H1 (cell line): ENCODE measurements at regions not wholly inside any gene's neighbourhood (a gene's known extent, or its start where the extent isn't known, plus 50 kb on each side); places are given as distances from the start of the nearest gene placed in this dataset.

Experiments used
- CTCF ChIA-PET: fragments of 300-600 bp; sonication (Branson Sonifier 250); formaldehyde crosslinking; loops from one replicate; lab custom pipeline; 2021; ENCODE audit not compliant: partially characterized antibody; lab: Charles Lee
- POLR2A ChIA-PET: fragments of 300-600 bp; sonication (Branson Sonifier 250); formaldehyde crosslinking; loops from one replicate; lab custom pipeline; 2021; ENCODE audit warnings: inconsistent platforms; ENCODE audit not compliant: partially characterized antibody; lab: Charles Lee
- DNase-seq, 2 experiments: peaks; one replicate each; pipeline versions ENCODE4 v3.0.0 to v3.0.0-alpha.2; 2010 to 2022; ENCODE audit warnings: low spot score in 2 of 2, low read depth in 1 of 2, mixed read lengths in 1 of 2
- FAIRE-seq: peaks from 2 replicates; lab custom pipeline; 2011; peaks lifted over from hg19 to GRCh38; lab: Jason Lieb, UNC
- H2AFZ ChIP-seq: 2 replicates; pipeline ENCODE4 v1.8.1; 2012; ENCODE audit warnings: low read length, inconsistent platforms
- H2AK5ac ChIP-seq: 2 replicates; pipeline ENCODE4 v1.6.1; 2013; ENCODE audit warnings: low read depth, low read length
- H2BK120ac ChIP-seq: replicated peaks from 2 replicates; pipeline ENCODE3; 2013; ENCODE audit warnings: low read depth, low read length, inconsistent platforms
- H2BK12ac ChIP-seq: 2 replicates; pipeline ENCODE4 v1.6.1; 2013; ENCODE audit warnings: low read depth, low read length
- H2BK15ac ChIP-seq: 2 replicates; pipeline ENCODE4 v1.6.1; 2013; ENCODE audit warnings: low read length
- H2BK20ac ChIP-seq: 2 replicates; pipeline ENCODE4 v1.6.1; 2013; ENCODE audit warnings: low read length
- H2BK5ac ChIP-seq: 2 replicates; pipeline ENCODE4 v1.6.1; 2013; ENCODE audit warnings: low read depth, low read length
- H3K14ac ChIP-seq: 2 replicates; pipeline ENCODE4 v1.6.1; 2013; ENCODE audit warnings: inconsistent platforms; ENCODE audit not compliant: insufficient read length
- H3K18ac ChIP-seq: 2 replicates; pipeline ENCODE4 v1.6.1; 2013; ENCODE audit warnings: low read length; ENCODE audit errors: extremely low read depth
- H3K23ac ChIP-seq: 2 replicates; pipeline ENCODE4 v1.6.1; 2013; ENCODE audit warnings: inconsistent platforms; ENCODE audit not compliant: insufficient read length
- H3K23me2 ChIP-seq: 2 replicates; pipeline ENCODE4 v1.6.1; 2013; ENCODE audit warnings: low read depth, low read length
- H3K27ac ChIP-seq: 2 replicates; pipeline ENCODE4 v1.6.1; 2011; ENCODE audit warnings: low read depth, low read length, inconsistent platforms
- H3K27me3 ChIP-seq, 4 experiments: replicated peaks in 1 of 4; 1 replicate in 1 of 4; 2 replicates in 3 of 4; pipeline versions ENCODE4 v1.6.1 to v1.8.1; 2011 to 2013; ENCODE audit warnings: low read length in 3 of 4, mild to moderate bottlenecking in 3 of 4, inconsistent platforms in 2 of 4, mixed read lengths in 2 of 4, moderate library complexity in 1 of 4; ENCODE audit not compliant: control insufficient read depth in 3 of 4, insufficient read depth in 3 of 4; ENCODE audit errors: extremely low read depth in 1 of 4
- H3K36me3 ChIP-seq, 4 experiments: 2 replicates each; pipeline versions ENCODE4 v1.6.1 to v1.8.1; 2011 to 2013; ENCODE audit warnings: mild to moderate bottlenecking in 4 of 4, low read length in 3 of 4, moderate library complexity in 2 of 4, control low read depth in 1 of 4, inconsistent platforms in 1 of 4; ENCODE audit not compliant: insufficient read depth in 4 of 4, control insufficient read depth in 2 of 4
- H3K4ac ChIP-seq: replicated peaks from 2 replicates; pipeline ENCODE3; 2013; ENCODE audit warnings: low read length, low read depth, mixed read lengths, inconsistent platforms; ENCODE audit not compliant: insufficient read length
- H3K4me1 ChIP-seq, 4 experiments: replicated peaks in 1 of 4; 1 replicate in 1 of 4; 2 replicates in 3 of 4; pipeline versions ENCODE4 v1.6.1 to v1.8.1; 2011 to 2013; ENCODE audit warnings: low read length in 3 of 4, inconsistent platforms in 2 of 4, mixed read lengths in 1 of 4; ENCODE audit not compliant: insufficient read depth in 4 of 4, control insufficient read depth in 3 of 4
- H3K4me2 ChIP-seq, 2 experiments: 2 replicates each; pipeline versions ENCODE4 v1.6.1 to v1.8.1; 2011 to 2013; ENCODE audit warnings: low read depth in 2 of 2, low read length in 2 of 2, control low read depth in 1 of 2, inconsistent platforms in 1 of 2, mild to moderate bottlenecking in 1 of 2; ENCODE audit not compliant: insufficient read depth in 1 of 2
- H3K4me3 ChIP-seq, 4 experiments: fragments of 200-600, 300-600 bp in 1 of 4; sonication (generic), shearing (Covaris generic), sonication (Bioruptor Twin) in 1 of 4; 2 replicates each; pipeline versions ENCODE4 v1.5.1 to v1.8.1; 2011 to 2016; ENCODE audit warnings: low read length in 4 of 4, low read depth in 3 of 4, control low read depth in 2 of 4, inconsistent platforms in 2 of 4, mild to moderate bottlenecking in 2 of 4, mixed read lengths in 1 of 4, moderate library complexity in 1 of 4; ENCODE audit not compliant: insufficient read depth in 2 of 4; ENCODE audit errors: extremely low read depth in 1 of 4
- H3K56ac ChIP-seq: replicated peaks from 2 replicates; pipeline ENCODE3; 2013; ENCODE audit warnings: low read depth, mild to moderate bottlenecking, mixed read lengths, low read length, inconsistent platforms; ENCODE audit not compliant: insufficient read length
- H3K79me1 ChIP-seq: 2 replicates; pipeline ENCODE4 v1.6.1; 2013; ENCODE audit warnings: low read depth, low read length, control low read depth
- H3K79me2 ChIP-seq, 2 experiments: 2 replicates each; pipeline versions ENCODE4 v1.6.1 to v1.8.1; 2012 to 2013; ENCODE audit warnings: low read length in 2 of 2, mild to moderate bottlenecking in 2 of 2, inconsistent platforms in 1 of 2; ENCODE audit not compliant: insufficient read depth in 2 of 2, control insufficient read depth in 1 of 2
- H3K9ac ChIP-seq, 4 experiments: replicated peaks in 1 of 4; 1 replicate in 1 of 4; 2 replicates in 3 of 4; pipeline versions ENCODE4 v1.6.1 to v1.8.1; 2011 to 2013; ENCODE audit warnings: low read depth in 3 of 4, low read length in 3 of 4, control low read depth in 2 of 4, mild to moderate bottlenecking in 2 of 4, moderate library complexity in 2 of 4, inconsistent platforms in 1 of 4; ENCODE audit errors: extremely low read depth in 1 of 4
- H3K9me3 ChIP-seq, 2 experiments: 2 replicates each; pipeline versions ENCODE4 v1.6.1 to v1.8.1; 2012 to 2013; ENCODE audit warnings: mild to moderate bottlenecking in 2 of 2, moderate library complexity in 2 of 2, control low read depth in 1 of 2, inconsistent platforms in 1 of 2, low read depth in 1 of 2, low read length in 1 of 2, mixed read lengths in 1 of 2; ENCODE audit not compliant: insufficient read depth in 2 of 2
- H4K20me1 ChIP-seq, 2 experiments: replicated peaks in 1 of 2; 2 replicates each; pipeline versions ENCODE3 to v1.8.1; 2011 to 2013; ENCODE audit warnings: inconsistent platforms in 2 of 2, low read length in 2 of 2, mild to moderate bottlenecking in 1 of 2; ENCODE audit not compliant: insufficient read depth in 2 of 2, control insufficient read depth in 1 of 2
- H4K5ac ChIP-seq: 2 replicates; pipeline ENCODE4 v1.6.1; 2013; ENCODE audit warnings: low read length, low read depth, mixed read lengths, inconsistent platforms; ENCODE audit not compliant: insufficient read length
- H4K8ac ChIP-seq: 2 replicates; pipeline ENCODE4 v1.8.0; 2013; ENCODE audit warnings: mild to moderate bottlenecking, moderate library complexity, low read length, inconsistent platforms; ENCODE audit not compliant: insufficient read depth; ENCODE audit errors: extremely low read depth
- H4K91ac ChIP-seq: replicated peaks from 2 replicates; pipeline ENCODE3; 2013; ENCODE audit warnings: low read length, mixed read lengths, inconsistent platforms; ENCODE audit not compliant: insufficient read length
- EZH2 ChIP-seq: fragments of 200-600 bp; sonication (generic); IDR thresholded peaks from 2 replicates; pipeline ENCODE4 v1.7.1; 2012; ENCODE audit warnings: low read depth, mild to moderate bottlenecking, moderate library complexity, low read length, inconsistent platforms; ENCODE audit not compliant: severe bottlenecking
- SUZ12 ChIP-seq: fragments of 200-600 bp; sonication (generic); IDR thresholded peaks from 2 replicates; pipeline ENCODE4 v1.6.1; 2012; ENCODE audit warnings: mild to moderate bottlenecking, inconsistent platforms, low read length, moderate library complexity, mixed read lengths
- TCF12 ChIP-seq: IDR thresholded peaks from 2 replicates; pipeline ENCODE4 v1.6.1; 2011; ENCODE audit warnings: low read depth, mild to moderate bottlenecking, low read length
- WGBS, 2 experiments: shearing (Covaris generic) in 1 of 2; methylation state at CpG; one replicate each; pipeline versions ENCODE4 v1.1.6 to v1.1.7; 2013 to 2015; ENCODE audit warnings: low lambda C conversion rate in 2 of 2, mixed read lengths in 2 of 2, inconsistent platforms in 1 of 2, low coverage in 1 of 2, missing lambda C conversion rate in 1 of 2; ENCODE audit not compliant: insufficient replicate concordance in 2 of 2, insufficient coverage in 1 of 2, insufficient read length in 1 of 2; ENCODE audit errors: extremely low coverage in 1 of 2, missing lambda C conversion rate in 1 of 2; 5-methylcytosine and 5-hydroxymethylcytosine counted together

GRCh38 chr15:96415513-96416217 is 85.2 kb downstream of the NR2F2 start:
- peaks cover 84 to 100% (median 97%) of the 10 kb centered on the region in 4 experiments for H3K27me3 ChIP-seq

More at GRCh38 chr15:96415513-96416217, 85.2 kb downstream of the NR2F2 start:
- Histone ChIP-seq H3K9me3 (no peaks in the 10 kb centered on the region), H3K4me2 (peak overlapping the region; percentile 54 to 70), H4K20me1 (peaks cover 20 to 23% of the 10 kb centered on the region in 2 experiments), H3K79me1 (no peaks in the 10 kb centered on the region), H3K36me3 (no peaks in the 10 kb centered on the region), H3K9ac (no peak overlapping the region), H2BK5ac (no peak overlapping the region), H2BK120ac (no peak overlapping the region), H2AFZ (no peak overlapping the region), H4K91ac (no peak overlapping the region), H2BK12ac (no peak overlapping the region; the same call in 1 of the 2 replicates), H2BK20ac (no peak overlapping the region; the same call in 1 of the 2 replicates), H4K5ac (no peak overlapping the region), H4K8ac (no peak overlapping the region), H3K23me2 (no peaks in the 10 kb centered on the region; the same call in 1 of the 2 replicates), H3K4me1 (peaks cover 3 to 11% (median 4%) of the 10 kb centered on the region in 4 experiments; a peak in 5 of 7 replicates), H3K79me2 (no peaks in the 10 kb centered on the region), H2AK5ac (no peak overlapping the region; the same call in 1 of the 2 replicates), H3K18ac (no peak overlapping the region), H3K56ac (no peak overlapping the region), H3K14ac (no peak overlapping the region), H3K23ac (no peak overlapping the region), H3K4ac (no peak overlapping the region), H2BK15ac (no peak overlapping the region), H3K27ac (no peak overlapping the region), H3K4me3 (peak overlapping the region in 1 of 4 experiments; percentile 47; a peak in 2 of 8 replicates)
- TF ChIP-seq TCF12 = no peak
- TF ChIP-seq EZH2 = peak; percentile 71
- TF ChIP-seq SUZ12 = peak; percentile 23; the same call in 1 of the 2 replicates
- FAIRE-seq (no peak), DNase-seq (no peak)
- POLR2A ChIA-PET = interaction anchor here (1.0 to 1.9 kb wide), 4 partner anchors 47 to 78 kb away, joined by 3 to 8 read pairs (median 6); no protein-coding TSS in a partner anchor
- CTCF ChIA-PET = interaction anchor here (1.0 to 4.5 kb wide), 8 partner anchors 11 to 1340 kb away, joined by 3 to 25 read pairs (median 8); no protein-coding TSS in a partner anchor
- WGBS, 2 experiments = 6% methylated on average over 20 of the region's 21 CpGs; no CpG with 5 or more reads in 1 of the 2 experiments
